Osteoblast (primary cell): ENCODE measurements at regions not wholly inside any gene's neighbourhood (a gene's known extent, or its start where the extent isn't known, plus 50 kb on each side); places are given as distances from the start of the nearest gene placed in this dataset.
A peak's percentile ranks its signal among the peaks of the same experiment; 100 is the strongest.

Experiments used
- DNase-seq: peaks from one replicate; pipeline ENCODE4 v3.0.0; 2011; ENCODE audit warnings: low spot score, mixed read lengths; ENCODE audit not compliant: insufficient read length; ENCODE audit errors: missing footprints
- H2AFZ ChIP-seq: 2 replicates; pipeline ENCODE4 v1.6.0; 2011; ENCODE audit warnings: mild to moderate bottlenecking, low read length
- H3K27ac ChIP-seq: 2 replicates; pipeline ENCODE4 v1.5.1; 2011; ENCODE audit warnings: mild to moderate bottlenecking, low read depth, low read length, moderate library complexity
- H3K27me3 ChIP-seq: 2 replicates; pipeline ENCODE4 v1.6.0; 2012; ENCODE audit warnings: mild to moderate bottlenecking, control low read depth, inconsistent platforms, low read length, moderate library complexity; ENCODE audit not compliant: insufficient read depth
- H3K36me3 ChIP-seq: 2 replicates; pipeline ENCODE4 v1.5.1; 2011; ENCODE audit warnings: mild to moderate bottlenecking, low read length, control low read depth, moderate library complexity; ENCODE audit not compliant: insufficient read depth
- H3K4me1 ChIP-seq: 2 replicates; pipeline ENCODE4 v1.5.1; 2011; ENCODE audit warnings: mild to moderate bottlenecking, low read length, control low read depth, moderate library complexity; ENCODE audit not compliant: insufficient read depth
- H3K4me2 ChIP-seq: 2 replicates; pipeline ENCODE4 v1.6.0; 2011; ENCODE audit warnings: mild to moderate bottlenecking, low read length; ENCODE audit not compliant: insufficient read depth
- H3K4me3 ChIP-seq: fragments of 200-600 bp; sonication (generic); 3 replicates; pipeline ENCODE4 v1.5.1; 2012; ENCODE audit warnings: mild to moderate bottlenecking, low read length, inconsistent platforms; ENCODE audit not compliant: insufficient read depth
- H3K79me2 ChIP-seq: 2 replicates; pipeline ENCODE4 v1.6.0; 2012; ENCODE audit warnings: mild to moderate bottlenecking, low read length, control low read depth, inconsistent platforms; ENCODE audit not compliant: insufficient read depth
- H3K9me3 ChIP-seq: 2 replicates; pipeline ENCODE4 v1.5.1; 2011; ENCODE audit warnings: low read depth, low read length, control low read depth
- H4K20me1 ChIP-seq: 2 replicates; pipeline ENCODE4 v1.6.0; 2012; ENCODE audit warnings: mild to moderate bottlenecking, low read length, control low read depth; ENCODE audit not compliant: insufficient read depth
- TF ChIP-seq, protein P1 (sequence below): IDR thresholded peaks from 2 replicates; pipeline ENCODE4 v1.5.1; 2011; ENCODE audit warnings: mild to moderate bottlenecking, low read depth, low read length, moderate library complexity; ENCODE audit errors: extremely low read depth

DNA sequence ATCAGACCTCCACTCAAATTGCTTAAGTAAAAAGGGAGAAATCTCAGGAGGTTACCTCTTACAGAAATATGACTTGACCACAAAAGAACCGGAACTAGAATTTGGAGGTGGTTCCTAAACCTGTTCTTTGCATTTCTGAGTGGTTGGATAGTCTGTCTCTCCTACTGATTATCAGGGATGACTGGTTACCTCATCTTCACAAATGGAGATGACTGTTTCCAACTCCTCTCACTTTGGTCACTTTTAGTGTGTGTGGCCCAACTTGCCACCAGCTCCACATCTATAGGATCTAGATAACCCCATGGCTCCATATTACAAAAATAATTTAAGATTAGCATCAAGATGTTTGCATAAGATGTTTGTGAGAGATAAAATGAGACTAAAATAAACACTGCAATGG, 95.5 kb downstream of the CCDC71L start:
- Histone ChIP-seq H3K27me3 (no peaks in the 10 kb centered on the region), H3K36me3 (no peaks in the 10 kb centered on the region), H3K4me1 (peaks cover 9% of the 10 kb centered on the region), H3K27ac (no peak overlapping the region), H3K4me3 (no peak overlapping the region), H2AFZ (no peak overlapping the region), H3K4me2 (no peak overlapping the region), H3K79me2 (no peaks in the 10 kb centered on the region), H4K20me1 (no peaks in the 10 kb centered on the region), H3K9me3 (no peaks in the 10 kb centered on the region)
- TF ChIP-seq, protein P1, sequence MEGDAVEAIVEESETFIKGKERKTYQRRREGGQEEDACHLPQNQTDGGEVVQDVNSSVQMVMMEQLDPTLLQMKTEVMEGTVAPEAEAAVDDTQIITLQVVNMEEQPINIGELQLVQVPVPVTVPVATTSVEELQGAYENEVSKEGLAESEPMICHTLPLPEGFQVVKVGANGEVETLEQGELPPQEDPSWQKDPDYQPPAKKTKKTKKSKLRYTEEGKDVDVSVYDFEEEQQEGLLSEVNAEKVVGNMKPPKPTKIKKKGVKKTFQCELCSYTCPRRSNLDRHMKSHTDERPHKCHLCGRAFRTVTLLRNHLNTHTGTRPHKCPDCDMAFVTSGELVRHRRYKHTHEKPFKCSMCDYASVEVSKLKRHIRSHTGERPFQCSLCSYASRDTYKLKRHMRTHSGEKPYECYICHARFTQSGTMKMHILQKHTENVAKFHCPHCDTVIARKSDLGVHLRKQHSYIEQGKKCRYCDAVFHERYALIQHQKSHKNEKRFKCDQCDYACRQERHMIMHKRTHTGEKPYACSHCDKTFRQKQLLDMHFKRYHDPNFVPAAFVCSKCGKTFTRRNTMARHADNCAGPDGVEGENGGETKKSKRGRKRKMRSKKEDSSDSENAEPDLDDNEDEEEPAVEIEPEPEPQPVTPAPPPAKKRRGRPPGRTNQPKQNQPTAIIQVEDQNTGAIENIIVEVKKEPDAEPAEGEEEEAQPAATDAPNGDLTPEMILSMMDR = no peak
- DNase-seq = no peak

DNA sequence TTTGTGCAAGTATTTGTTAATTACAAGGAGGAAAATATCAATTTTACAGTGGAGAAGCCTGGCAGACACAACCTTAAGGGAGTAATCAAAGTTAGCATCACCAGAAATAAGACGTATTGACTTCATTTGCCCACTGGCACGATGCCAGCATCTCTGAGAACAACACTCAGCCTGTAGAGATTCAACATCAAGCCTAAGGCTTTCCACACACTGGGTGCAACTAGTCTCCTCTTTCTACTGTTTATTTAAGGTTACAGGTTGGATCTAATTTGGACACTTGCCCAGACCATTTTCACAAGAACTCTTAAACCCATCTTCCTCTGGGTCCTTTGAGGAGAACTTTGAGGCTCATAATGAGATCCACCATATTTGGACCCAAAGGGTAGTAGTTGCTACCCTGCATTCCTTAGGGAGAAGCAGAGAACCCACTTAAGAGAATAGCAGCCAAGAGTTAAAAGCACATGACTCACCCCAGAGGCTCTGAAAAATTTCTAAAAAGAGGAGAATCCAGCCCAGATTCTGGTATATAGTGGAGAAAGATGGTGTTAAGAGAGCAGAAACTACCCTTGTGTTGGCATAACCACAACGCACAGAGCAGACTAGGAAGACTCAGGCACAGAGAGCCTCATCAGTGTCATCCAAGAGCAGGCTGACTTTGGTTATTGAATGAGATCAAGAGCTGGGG, 97.3 kb downstream of the CCDC71L start:
- no peaks in the 10 kb centered on the region for H3K9me3 ChIP-seq
- H4K20me1 ChIP-seq = no peaks in the 10 kb centered on the region
- DNase-seq = peak; percentile 79
- H3K36me3 ChIP-seq = no peaks in the 10 kb centered on the region
- peaks cover 3% of the 10 kb centered on the region for H3K4me1 ChIP-seq
- no peak overlapping the region for H3K27ac ChIP-seq
- TF ChIP-seq, protein P1 = no peak
- no peak overlapping the region for H3K4me3 ChIP-seq
- no peaks in the 10 kb centered on the region for H3K27me3 ChIP-seq
- no peaks in the 10 kb centered on the region for H3K79me2 ChIP-seq
- H3K4me2 ChIP-seq = no peak overlapping the region
- H2AFZ ChIP-seq = no peak overlapping the region

DNA sequence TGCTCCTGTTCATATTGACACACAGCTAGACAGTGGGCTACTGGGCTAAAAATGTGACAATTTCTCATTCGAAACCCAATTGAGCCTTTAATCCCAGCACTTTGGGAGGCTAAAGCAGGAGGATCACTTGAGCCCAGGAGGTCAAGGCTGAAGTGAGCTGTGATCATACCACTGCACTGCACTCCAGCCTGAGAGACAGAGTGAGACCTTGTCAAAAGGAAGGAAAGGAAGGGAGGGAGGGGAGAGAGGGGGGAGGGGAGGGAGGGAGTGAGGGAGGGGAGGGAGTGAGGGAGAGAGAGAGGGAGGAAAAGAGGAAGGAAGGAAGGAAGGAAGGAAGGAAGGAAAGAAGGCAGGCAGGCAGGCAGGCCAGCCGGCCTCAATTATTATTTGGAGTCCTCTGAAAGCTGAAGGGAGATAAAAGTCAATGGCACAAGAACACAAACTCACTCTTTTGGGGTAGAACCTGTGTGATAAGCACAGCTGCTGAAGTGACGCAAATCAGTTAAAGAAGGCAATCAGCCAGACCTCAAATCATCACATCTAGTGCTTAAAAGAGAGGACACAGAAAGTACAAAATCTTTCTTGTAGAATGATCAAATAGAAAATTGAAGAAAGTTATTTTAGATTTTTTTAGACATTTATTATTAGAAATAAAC, 98.1 kb downstream of the CCDC71L start:
- TF ChIP-seq, protein P1 = no peak

DNA sequence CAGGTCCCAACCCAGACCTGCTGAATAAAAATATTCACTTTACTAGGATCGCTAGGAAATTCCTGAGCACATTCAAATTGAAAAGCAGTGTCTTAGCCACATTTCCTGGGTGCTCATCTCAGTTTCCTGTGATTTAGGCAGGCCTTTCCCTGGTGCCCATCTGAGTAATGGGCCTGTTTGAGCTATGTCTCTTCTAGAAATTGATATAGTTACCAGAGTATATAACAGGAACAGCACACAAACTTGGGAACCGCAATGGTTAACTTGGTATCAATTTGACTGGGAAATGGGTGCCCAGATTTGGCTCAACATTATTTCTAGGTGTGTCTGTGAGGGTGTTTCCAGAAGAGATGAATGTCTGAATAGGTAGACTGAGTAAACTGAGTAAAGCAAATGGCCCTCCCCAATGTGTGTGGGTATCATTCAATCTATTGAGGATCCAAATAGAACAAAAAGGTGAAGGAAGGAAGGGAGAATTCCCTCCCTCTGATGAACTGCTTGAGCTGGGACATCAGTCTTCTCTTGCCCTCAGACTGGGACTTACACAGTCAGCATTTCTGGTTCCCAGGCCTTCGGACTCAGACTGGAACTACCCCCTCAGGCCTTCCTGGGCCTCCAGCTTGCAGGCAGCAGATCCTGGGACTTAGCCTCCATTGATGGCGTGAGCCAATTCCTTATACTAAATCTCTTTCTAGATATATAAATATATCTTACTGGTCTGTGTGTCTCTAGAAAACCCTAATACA, 99.1 kb downstream of the CCDC71L start:
- Histone ChIP-seq H3K9me3 (no peaks in the 10 kb centered on the region), H3K27ac (no peak overlapping the region), H3K4me2 (no peak overlapping the region), H2AFZ (no peak overlapping the region), H3K79me2 (no peaks in the 10 kb centered on the region), H3K36me3 (no peaks in the 10 kb centered on the region), H3K4me3 (no peak overlapping the region), H3K4me1 (peaks cover 3% of the 10 kb centered on the region), H3K27me3 (no peaks in the 10 kb centered on the region), H4K20me1 (no peaks in the 10 kb centered on the region)
- TF ChIP-seq, protein P1 = no peak
- DNase-seq = no peak

More for the DNA sequence above, 98.1 kb downstream of the CCDC71L start:
- Histone ChIP-seq H4K20me1 (no peaks in the 10 kb centered on the region), H3K4me2 (no peak overlapping the region), H3K79me2 (no peaks in the 10 kb centered on the region), H3K27ac (no peak overlapping the region), H3K27me3 (no peaks in the 10 kb centered on the region), H2AFZ (no peak overlapping the region), H3K36me3 (no peaks in the 10 kb centered on the region), H3K4me3 (no peak overlapping the region), H3K9me3 (no peaks in the 10 kb centered on the region), H3K4me1 (peaks cover 3% of the 10 kb centered on the region)
- DNase-seq = no peak
